SU-DHL-6 (cell line): ENCODE measurements at regions not wholly inside any gene's neighbourhood (a gene's known extent, or its start where the extent isn't known, plus 50 kb on each side); places are given as distances from the start of the nearest gene placed in this dataset.

Source experiments
- EZH2phosphoT487 ChIP-seq: fragments of 200-600 bp; sonication (generic), shearing (Covaris generic); conservative IDR thresholded peaks from 2 replicates; pipeline ENCODE4 v1.6.1; 2018; ENCODE audit warnings: mild to moderate bottlenecking, antibody characterized with exemption, low read length, moderate library complexity, mixed read lengths
- TF ChIP-seq, protein P1 (sequence below): fragments of 200-600 bp; sonication (generic); IDR thresholded peaks from one replicate; pipeline ENCODE4 v1.5.1; 2017; ENCODE audit warnings: antibody characterized with exemption, mild to moderate bottlenecking, low read length, moderate library complexity; ENCODE audit not compliant: insufficient read depth, poor library complexity, severe bottlenecking

DNA sequence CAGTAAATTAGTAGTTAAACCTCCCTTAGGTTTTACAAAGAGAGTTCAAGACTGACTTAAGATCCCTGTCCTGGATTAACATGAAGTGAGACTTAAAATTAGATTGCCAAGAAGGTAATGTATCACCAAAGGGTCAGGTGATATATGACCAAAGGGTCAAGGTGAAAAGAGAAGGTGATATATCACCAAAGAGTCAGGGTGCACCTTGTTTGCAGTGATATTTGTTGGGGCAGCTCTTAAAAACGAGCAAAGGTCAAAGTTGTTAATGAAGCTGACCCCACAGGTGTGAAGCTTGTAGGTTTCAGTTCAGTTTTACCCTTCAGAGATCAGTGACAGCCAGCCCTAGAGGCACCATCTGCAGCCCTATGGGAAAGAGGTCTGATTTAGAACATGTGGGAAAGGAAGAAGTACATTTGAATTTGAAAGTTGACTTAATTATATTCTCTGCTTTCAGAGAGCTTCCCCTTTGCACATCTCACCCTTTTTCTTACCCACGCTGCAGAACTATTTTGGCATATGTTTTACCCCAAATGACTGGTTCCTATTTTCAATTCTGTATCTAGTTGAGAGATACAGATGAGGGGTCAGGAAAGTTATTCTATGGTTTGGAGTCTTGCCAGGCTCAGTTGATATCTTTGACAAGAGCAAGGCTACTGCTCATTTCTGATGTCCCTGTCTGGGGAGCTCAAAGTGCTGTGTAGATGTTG is 170.8 kb downstream of the S1PR1 start:
- TF ChIP-seq, protein P1, sequence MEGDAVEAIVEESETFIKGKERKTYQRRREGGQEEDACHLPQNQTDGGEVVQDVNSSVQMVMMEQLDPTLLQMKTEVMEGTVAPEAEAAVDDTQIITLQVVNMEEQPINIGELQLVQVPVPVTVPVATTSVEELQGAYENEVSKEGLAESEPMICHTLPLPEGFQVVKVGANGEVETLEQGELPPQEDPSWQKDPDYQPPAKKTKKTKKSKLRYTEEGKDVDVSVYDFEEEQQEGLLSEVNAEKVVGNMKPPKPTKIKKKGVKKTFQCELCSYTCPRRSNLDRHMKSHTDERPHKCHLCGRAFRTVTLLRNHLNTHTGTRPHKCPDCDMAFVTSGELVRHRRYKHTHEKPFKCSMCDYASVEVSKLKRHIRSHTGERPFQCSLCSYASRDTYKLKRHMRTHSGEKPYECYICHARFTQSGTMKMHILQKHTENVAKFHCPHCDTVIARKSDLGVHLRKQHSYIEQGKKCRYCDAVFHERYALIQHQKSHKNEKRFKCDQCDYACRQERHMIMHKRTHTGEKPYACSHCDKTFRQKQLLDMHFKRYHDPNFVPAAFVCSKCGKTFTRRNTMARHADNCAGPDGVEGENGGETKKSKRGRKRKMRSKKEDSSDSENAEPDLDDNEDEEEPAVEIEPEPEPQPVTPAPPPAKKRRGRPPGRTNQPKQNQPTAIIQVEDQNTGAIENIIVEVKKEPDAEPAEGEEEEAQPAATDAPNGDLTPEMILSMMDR, result no peak
- no peak for TF ChIP-seq EZH2phosphoT487
